ENCODE measurements at regions not wholly inside any gene's neighbourhood (a gene's known extent, or its start where the extent isn't known, plus 50 kb on each side); places are given as distances from the start of the nearest gene placed in this dataset.
"Not testable (repeated sequence)": the region's sequence is repeated elsewhere in the genome, so short reads cannot be mapped to it uniquely, and the experiment has no call there.

GRCh38 chr9:33739398-33739797 lies 56.0 kb upstream of the PRSS3 start:
- TF ChIP-seq CTCF (conservative IDR thresholded peaks at IDR 0.05; ENCODE audit: low read depth, low read length), result no peak
- no peak overlapping the region for H3K4me3 ChIP-seq (ENCODE audit: low read depth, low read length)
- DNase-seq (ENCODE audit: low read depth), result no peak

- no peak for TF ChIP-seq CTCF (conservative IDR thresholded peaks at IDR 0.05; ENCODE audit: low read depth, low read length)
- no peak for DNase-seq (ENCODE audit: low read depth)
- no peak overlapping the region for H3K4me3 ChIP-seq (ENCODE audit: low read depth, low read length)
These were observed 55.3 kb upstream of the PRSS3 start for GRCh38 chr9:33740075-33740474.

GRCh38 chr9:33740958-33741357 lies 54.4 kb upstream of the PRSS3 start:
- not testable (repeated sequence) for DNase-seq (ENCODE audit: low read depth); H3K4me3 ChIP-seq (ENCODE audit: low read depth, low read length)

GRCh38 chr9:33742051-33742450 lies 53.3 kb upstream of the PRSS3 start:
- no peak overlapping the region for H3K4me3 ChIP-seq (ENCODE audit: low read depth, low read length)
- TF ChIP-seq CTCF (conservative IDR thresholded peaks at IDR 0.05; ENCODE audit: low read depth, low read length), result no peak
- DNase-seq (ENCODE audit: low read depth), result no peak

GRCh38 chr9:33742519-33742918 lies 52.8 kb upstream of the PRSS3 start:
- H3K4me3 ChIP-seq (ENCODE audit: low read depth, low read length), result no peak overlapping the region
- DNase-seq (ENCODE audit: low read depth), result no peak
- no peak for TF ChIP-seq CTCF (conservative IDR thresholded peaks at IDR 0.05; ENCODE audit: low read depth, low read length)
